Pancreas (tissue), 10 donors: ENCODE measurements at regions not wholly inside any gene's neighbourhood (a gene's known extent, or its start where the extent isn't known, plus 50 kb on each side); places are given as distances from the start of the nearest gene placed in this dataset.
"Not testable (repeated sequence)": the region's sequence is repeated elsewhere in the genome, so short reads cannot be mapped to it uniquely, and the experiment has no call there.

Experiments used
- ATAC-seq, 4 donors: fragments of 200-7000 bp; cut with Tn5 transposase; one replicate each; pipeline versions ENCODE4 v1.8.0 to v1.9.1; 2020; ENCODE audit warnings: mild to moderate bottlenecking in 4 of 4, moderate library complexity in 4 of 4
- DNase-seq, 6 donors: peaks; one replicate each; pipeline ENCODE4 v3.0.0-alpha.2; 2020
- FAIRE-seq: peaks from 2 replicates; lab custom pipeline; 2012; peaks lifted over from hg19 to GRCh38; lab: Jason Lieb, UNC
- H3K27ac ChIP-seq, 4 donors: fragments of 200-600 bp; sonication (generic); 1 replicate in 3 of 4; 2 replicates in 1 of 4; pipeline versions ENCODE4 v1.5.0 to v1.8.0; 2020
- H3K27me3 ChIP-seq, 4 donors: fragments of 200-600 bp; one replicate each; pipeline ENCODE4 v1.8.0; 2021
- H3K36me3 ChIP-seq, 3 donors: fragments of 200-600 bp; sonication (generic) in 1 of 3; one replicate each; pipeline versions ENCODE4 v1.5.0 to v1.8.0; 2020 to 2021
- H3K4me1 ChIP-seq, 3 donors: fragments of 200-600 bp; one replicate each; pipeline ENCODE4 v1.8.0; 2021
- H3K4me3 ChIP-seq, 4 donors: fragments of 200-600 bp; sonication (generic) in 2 of 4; one replicate each; pipeline versions ENCODE4 v1.5.0 to v1.8.0; 2020 to 2021
- H3K9me3 ChIP-seq, 4 donors: fragments of 200-600 bp; one replicate each; pipeline ENCODE4 v1.8.0; 2021
- WGBS, 2 donors: extraction: QIAGEN DNeasy Blood & Tissue Kit; methylation state at CpG; one replicate each; pipeline ENCODE4 v1.1.7; 2013; 5-methylcytosine and 5-hydroxymethylcytosine counted together
- intact Hi-C, 3 donors: fragments of 100-400 bp; cut with DNase I; formaldehyde crosslinking; loops; one replicate each; pipeline versions ENCODE4 v1.11.1 to v1.14.2; 2022
- TF ChIP-seq, protein P1 (sequence below), 4 donors: fragments of 200-600 bp; sonication (generic) in 3 of 4; IDR thresholded peaks; one replicate each; pipeline versions ENCODE4 v1.5.0 to v1.8.0; 2021; ENCODE audit warnings: antibody characterized with exemption in 4 of 4
- donor health status: healthy with polysubstance abuse.
- donor health status: DM: no; HTN: no; CAD: no; lungs with moderate emphysema.
- donor health status: DM: no; HTN: no; CAD: no.
- donor health status: control.
- donor health status: control.
- donor health status: Bipolar disorder and iron deficiency.
- donor health status: DM: yes; HTN: yes; CAD: no.
- donor health status: DM: no; HTN: no; CAD: no.
- donor health status: DM: no; HTN: no; CAD: no.
- donor health status: DM: yes; HTN: yes; CAD: no.

DNA sequence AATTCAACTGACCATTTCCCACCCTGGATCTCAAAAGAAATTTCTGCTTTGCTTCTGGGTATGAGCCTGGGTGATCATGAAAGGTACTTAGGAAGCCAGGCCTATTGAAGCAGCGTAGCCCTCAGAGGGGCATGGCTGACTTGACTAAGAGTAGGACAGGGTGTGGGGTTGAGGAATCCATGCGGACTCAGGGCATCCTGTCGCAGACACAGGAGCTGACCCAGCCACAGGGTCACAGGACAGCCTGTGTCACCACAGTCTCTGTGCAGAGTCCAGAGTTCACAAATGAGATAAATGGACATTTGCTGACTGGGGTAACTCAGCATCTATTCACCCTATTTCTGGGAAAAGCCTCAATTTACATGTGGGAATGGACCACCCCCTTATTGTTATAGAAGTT is 262.3 kb downstream of the CEP170 start:
- H3K4me3 ChIP-seq, H3K27ac ChIP-seq, FAIRE-seq, DNase-seq, H3K4me1 ChIP-seq, H3K27me3 ChIP-seq, H3K9me3 ChIP-seq, ATAC-seq, intact Hi-C loops, H3K36me3 ChIP-seq: not testable (repeated sequence)
- WGBS, 2 donors = 52 to 56% methylated on average over 3 of the region's 3 CpGs

DNA sequence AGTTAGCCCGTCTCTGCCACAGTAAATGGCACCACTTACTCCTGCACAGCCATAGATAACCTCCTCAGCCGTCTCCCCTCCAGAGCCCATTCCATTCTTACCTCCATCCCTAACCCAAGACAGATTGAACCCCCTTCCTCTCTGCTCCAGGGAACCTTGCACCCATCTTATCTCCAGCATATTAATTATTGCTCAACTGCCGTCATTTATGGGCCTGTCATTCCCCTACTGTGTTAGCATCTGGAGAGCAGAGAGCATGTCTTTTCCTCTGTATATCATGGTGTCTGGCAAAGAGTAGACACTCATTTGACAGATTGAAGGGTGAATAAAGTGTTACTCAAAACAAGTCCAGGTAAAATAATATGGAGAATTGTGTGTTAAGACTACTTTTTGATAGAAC is 270.0 kb downstream of the CEP170 start:
- H3K36me3 ChIP-seq, ATAC-seq, FAIRE-seq, intact Hi-C loops, H3K4me1 ChIP-seq, DNase-seq, H3K9me3 ChIP-seq, H3K27me3 ChIP-seq, H3K4me3 ChIP-seq, H3K27ac ChIP-seq: not testable (repeated sequence)
- 50 to 52% methylated on average over 3 of the region's 3 CpGs for WGBS, 2 donors

DNA sequence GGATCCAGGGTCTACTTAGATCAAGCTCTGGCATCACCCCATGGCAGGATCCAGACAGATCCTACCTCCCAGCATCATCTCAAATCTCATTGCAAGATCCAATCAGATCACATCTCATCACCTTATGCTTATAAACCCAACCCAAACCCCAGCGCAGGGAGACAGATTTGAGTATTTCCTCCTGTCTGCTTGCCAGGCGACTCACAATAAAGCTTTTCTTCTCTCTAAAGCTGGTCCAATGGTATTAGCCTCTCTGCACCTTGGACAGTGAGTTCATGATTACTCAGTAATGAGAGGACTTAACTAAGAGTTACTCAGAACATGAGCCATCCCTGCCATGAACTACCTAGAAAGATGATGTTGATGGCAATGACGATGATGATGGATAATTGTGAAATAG is 281.7 kb downstream of the CEP170 start:
- intact Hi-C loops, H3K36me3 ChIP-seq, DNase-seq, FAIRE-seq, H3K27ac ChIP-seq, H3K9me3 ChIP-seq, H3K4me1 ChIP-seq, H3K4me3 ChIP-seq, H3K27me3 ChIP-seq, ATAC-seq: not testable (repeated sequence)
- 65 to 86% methylated on average over 3 of the region's 3 CpGs for WGBS, 2 donors

DNA sequence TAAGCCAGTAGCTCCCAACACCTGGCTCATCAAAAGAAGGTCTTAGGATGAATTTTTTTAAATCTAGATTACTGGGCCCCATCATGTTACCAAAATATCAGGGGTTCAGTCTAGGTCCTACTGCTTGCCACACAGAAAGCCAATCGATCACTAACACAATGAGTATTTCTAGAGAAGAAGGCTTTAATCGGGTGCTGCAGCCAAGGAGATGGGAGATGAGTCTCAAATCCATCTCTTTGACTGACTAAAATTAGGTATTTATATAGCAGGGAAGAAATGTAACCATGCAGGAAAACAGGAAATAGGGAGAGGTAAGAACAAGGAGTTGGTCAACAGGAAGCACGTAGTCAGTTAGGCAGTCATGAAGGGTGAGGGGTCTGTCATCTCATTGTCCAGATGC is 288.2 kb downstream of the CEP170 start:
- no peaks in the 10 kb centered on the region for H3K27me3 ChIP-seq
- H3K36me3 ChIP-seq = no peaks in the 10 kb centered on the region
- H3K4me3 ChIP-seq = no peak overlapping the region
- ATAC-seq (no peak), FAIRE-seq (no peak), DNase-seq (no peak)
- H3K9me3 ChIP-seq = no peaks in the 10 kb centered on the region
- intact Hi-C loops = no loop called here
- 68 to 80% methylated on average over 3 of the region's 3 CpGs for WGBS, 2 donors
- H3K27ac ChIP-seq = no peak overlapping the region
- no peaks in the 10 kb centered on the region for H3K4me1 ChIP-seq
- TF ChIP-seq, protein P1, sequence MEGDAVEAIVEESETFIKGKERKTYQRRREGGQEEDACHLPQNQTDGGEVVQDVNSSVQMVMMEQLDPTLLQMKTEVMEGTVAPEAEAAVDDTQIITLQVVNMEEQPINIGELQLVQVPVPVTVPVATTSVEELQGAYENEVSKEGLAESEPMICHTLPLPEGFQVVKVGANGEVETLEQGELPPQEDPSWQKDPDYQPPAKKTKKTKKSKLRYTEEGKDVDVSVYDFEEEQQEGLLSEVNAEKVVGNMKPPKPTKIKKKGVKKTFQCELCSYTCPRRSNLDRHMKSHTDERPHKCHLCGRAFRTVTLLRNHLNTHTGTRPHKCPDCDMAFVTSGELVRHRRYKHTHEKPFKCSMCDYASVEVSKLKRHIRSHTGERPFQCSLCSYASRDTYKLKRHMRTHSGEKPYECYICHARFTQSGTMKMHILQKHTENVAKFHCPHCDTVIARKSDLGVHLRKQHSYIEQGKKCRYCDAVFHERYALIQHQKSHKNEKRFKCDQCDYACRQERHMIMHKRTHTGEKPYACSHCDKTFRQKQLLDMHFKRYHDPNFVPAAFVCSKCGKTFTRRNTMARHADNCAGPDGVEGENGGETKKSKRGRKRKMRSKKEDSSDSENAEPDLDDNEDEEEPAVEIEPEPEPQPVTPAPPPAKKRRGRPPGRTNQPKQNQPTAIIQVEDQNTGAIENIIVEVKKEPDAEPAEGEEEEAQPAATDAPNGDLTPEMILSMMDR (IDR thresholded peaks at IDR 0.05) = no peak

DNA sequence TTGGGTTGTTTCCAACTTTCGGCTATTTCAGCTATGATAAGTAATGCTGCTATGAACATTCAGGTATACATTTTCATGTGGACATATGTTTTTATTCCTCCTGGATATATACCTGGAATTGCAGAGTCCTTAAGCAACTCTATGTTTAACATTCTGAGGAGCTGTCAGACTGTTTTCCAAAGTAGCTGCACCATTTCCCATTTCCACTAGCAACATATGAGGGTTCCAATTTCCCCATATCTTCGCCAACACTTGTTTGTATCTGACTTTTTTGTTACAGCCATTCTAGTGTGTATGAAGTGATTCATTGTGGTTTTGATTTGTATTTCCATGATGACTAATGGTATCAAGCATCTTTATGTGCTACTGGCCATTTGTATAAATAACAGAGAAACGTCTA is 295.7 kb downstream of the CEP170 start:
- FAIRE-seq, DNase-seq, H3K27me3 ChIP-seq, H3K27ac ChIP-seq, H3K9me3 ChIP-seq, H3K36me3 ChIP-seq, ATAC-seq, H3K4me1 ChIP-seq, H3K4me3 ChIP-seq, intact Hi-C loops: not testable (repeated sequence)
- 30 to 34% methylated on average over 3 of the region's 3 CpGs for WGBS, 2 donors

DNA sequence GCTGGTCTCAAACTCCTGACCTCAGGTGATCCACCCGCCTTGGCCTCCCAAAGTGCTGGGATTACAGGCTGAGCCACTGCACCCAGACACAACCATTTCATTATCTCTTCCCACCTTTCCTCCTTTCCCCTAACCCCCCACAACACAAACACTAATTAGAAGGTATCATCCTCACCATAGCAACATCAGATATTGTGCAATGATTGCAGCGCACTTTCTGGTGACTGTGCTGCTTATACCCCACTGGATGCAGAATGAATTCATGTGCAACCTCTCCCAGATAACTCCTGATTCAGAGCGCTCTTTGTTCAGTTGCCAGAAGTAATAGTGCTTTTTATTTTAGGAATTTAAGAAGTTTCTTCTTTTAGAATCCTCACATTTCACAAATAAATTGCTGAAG is 300.1 kb downstream of the CEP170 start:
- H3K36me3 ChIP-seq, FAIRE-seq, DNase-seq, H3K27me3 ChIP-seq, H3K4me1 ChIP-seq, H3K9me3 ChIP-seq, intact Hi-C loops, H3K27ac ChIP-seq, H3K4me3 ChIP-seq, ATAC-seq: not testable (repeated sequence)
- WGBS, 2 donors = 69 to 84% methylated on average over 3 of the region's 3 CpGs

DNA sequence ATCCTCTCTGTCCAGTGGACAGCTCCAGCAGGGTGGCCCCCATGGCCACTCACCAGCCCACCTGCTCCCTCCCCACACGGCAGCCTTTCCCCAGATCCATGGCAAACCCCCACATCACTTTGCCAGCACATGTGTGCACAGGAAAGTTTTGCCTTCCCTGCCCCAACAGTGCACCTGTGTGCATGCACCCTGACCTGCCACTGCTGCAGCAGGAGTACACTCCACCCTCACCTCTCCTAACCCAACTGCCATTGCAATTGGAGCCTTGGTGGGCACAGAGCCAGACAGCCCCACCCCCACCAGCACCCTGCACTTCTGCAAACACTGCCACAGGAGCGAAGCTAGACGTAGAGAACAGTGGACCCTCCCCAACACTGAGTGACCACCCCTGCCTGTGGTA is 308.9 kb downstream of the CEP170 start:
- FAIRE-seq (no peak), ATAC-seq (no peak), DNase-seq (peak in 1 of 6 donors; percentile 46)
- Histone ChIP-seq H3K4me1 (no peaks in the 10 kb centered on the region), H3K4me3 (no peak overlapping the region), H3K27ac (no peak overlapping the region), H3K36me3 (no peaks in the 10 kb centered on the region), H3K9me3 (no peaks in the 10 kb centered on the region), H3K27me3 (no peaks in the 10 kb centered on the region)
- WGBS, 2 donors = 44 to 50% methylated on average over 3 of the region's 3 CpGs
- intact Hi-C loops = no loop called here
- TF ChIP-seq, protein P1 (IDR thresholded peaks at IDR 0.05) = no peak

DNA sequence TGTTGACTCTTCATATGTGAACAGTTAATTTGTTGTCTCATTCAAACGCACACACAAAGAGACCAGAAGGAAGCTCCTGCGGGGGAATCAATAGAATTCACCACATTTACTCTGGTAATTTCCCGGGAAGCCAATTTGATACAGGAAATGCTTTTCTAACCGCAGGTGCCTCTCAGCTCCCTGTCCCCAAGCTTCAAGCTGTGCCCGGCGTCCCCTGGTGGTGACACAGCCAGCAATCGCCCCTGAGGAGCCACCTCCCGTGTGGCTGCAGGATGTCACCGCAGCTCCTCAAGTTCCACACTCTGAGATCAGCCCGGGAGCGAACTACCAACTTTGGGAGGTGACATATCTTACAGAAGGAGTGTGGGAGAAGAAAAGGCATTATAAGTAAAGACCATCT is 318.4 kb downstream of the CEP170 start:
- intact Hi-C loops, H3K36me3 ChIP-seq, H3K4me1 ChIP-seq, ATAC-seq, H3K27ac ChIP-seq, H3K4me3 ChIP-seq, H3K27me3 ChIP-seq, FAIRE-seq, H3K9me3 ChIP-seq: not testable (repeated sequence)
- DNase-seq = peak in 1 of 6 donors; percentile 14
- 14 to 25% methylated on average over 11 of the region's 11 CpGs for WGBS, 2 donors

DNA sequence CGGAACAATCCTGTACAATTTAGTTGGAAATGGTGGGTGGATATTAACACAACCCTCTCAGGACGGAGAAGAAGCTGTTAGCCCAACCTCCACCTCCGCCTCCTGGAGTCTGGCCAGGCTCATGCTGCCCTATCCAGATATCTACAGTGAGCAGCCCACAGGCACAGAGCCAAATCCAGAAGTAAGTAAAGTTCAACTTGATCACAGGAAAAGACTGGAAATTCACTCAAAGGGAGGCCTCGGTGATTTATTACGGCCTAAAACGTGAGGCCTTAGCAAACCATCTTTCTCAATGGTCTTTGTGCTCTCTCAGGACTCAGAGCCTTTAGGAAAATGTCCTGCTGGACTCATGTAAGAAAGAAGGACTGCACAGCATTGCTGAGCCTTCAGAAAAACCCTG is 330.4 kb downstream of the CEP170 start:
- H3K27me3 ChIP-seq, intact Hi-C loops, H3K27ac ChIP-seq, H3K4me1 ChIP-seq, H3K36me3 ChIP-seq, FAIRE-seq, H3K4me3 ChIP-seq, H3K9me3 ChIP-seq: not testable (repeated sequence)
- 15% methylated on average over 6 of the region's 6 CpGs for WGBS, 2 donors
- ATAC-seq = peak; percentile 53 to 82 (median 62)
- DNase-seq = peak in 5 of 6 donors; percentile 25 to 64 (median 44)

DNA sequence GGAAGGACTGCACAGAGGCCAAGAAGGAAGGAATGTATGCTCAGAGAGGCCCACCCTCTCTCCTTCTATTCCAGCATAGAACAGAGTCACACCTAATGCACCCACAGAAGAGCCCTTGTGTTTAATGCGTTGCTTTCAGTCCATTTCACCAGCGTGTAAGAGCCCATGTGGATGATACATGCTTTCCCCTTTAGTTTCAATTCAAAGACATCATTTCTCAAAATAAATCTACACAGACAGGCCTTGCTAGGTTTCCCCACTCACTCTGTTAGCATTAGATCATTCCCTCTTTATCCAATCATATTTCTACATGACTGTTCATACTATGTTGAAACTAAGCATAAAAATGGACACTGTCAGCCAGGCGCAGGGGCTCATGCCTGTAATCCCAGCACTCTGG is 331.5 kb downstream of the CEP170 start:
- 91 to 95% methylated on average over 3 of the region's 3 CpGs for WGBS, 2 donors
- not testable (repeated sequence) for FAIRE-seq

DNA sequence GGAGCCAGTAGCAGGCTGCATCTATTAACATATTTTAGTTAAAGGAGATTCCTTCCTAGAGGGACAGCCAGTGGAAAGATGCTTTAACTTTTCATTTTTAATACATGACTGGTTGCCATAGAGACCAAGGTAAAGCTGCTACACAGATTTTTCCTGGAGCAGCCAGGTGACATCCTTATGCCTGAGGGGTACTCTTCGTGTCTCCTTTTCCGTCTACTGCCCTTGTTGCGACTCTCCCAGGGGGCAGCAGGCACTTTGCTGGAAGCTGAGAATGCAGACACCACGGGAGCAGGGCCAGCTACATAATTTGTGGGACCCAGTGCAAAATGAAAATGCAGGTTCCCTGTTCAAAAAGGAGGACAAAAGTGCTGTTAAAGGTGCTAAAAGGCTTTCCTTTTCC is 340.4 kb downstream of the CEP170 start:
- H3K27ac ChIP-seq, intact Hi-C loops, ATAC-seq, H3K27me3 ChIP-seq, H3K4me1 ChIP-seq, FAIRE-seq, H3K36me3 ChIP-seq, DNase-seq, H3K4me3 ChIP-seq, H3K9me3 ChIP-seq: not testable (repeated sequence)
- whole genome bisulfite sequencing, 2 donors = 32 to 48% methylated on average over 4 of the region's 4 CpGs

More for the DNA sequence above, 331.5 kb downstream of the CEP170 start:
- H3K9me3 ChIP-seq, H3K4me1 ChIP-seq, H3K4me3 ChIP-seq, intact Hi-C loops, H3K27ac ChIP-seq, DNase-seq, H3K36me3 ChIP-seq, ATAC-seq, H3K27me3 ChIP-seq: not testable (repeated sequence)
